ENCODE measurements at regions not wholly inside any gene's neighbourhood (a gene's known extent, or its start where the extent isn't known, plus 50 kb on each side); places are given as distances from the start of the nearest gene placed in this dataset.
A peak's percentile ranks its signal among the peaks of the same experiment; 100 is the strongest.
"Not testable (repeated sequence)": the region's sequence is repeated elsewhere in the genome, so short reads cannot be mapped to it uniquely, and the experiment has no call there.

- DNase-seq, result no peak
- H3K4me1 Mint-ChIP-seq, result no peaks in the 10 kb centered on the region
- ChIA-PET POLR2A (ENCODE audit: partially characterized antibody) (interaction anchor here (0.6 to 1.0 kb wide), 2 partner anchors 11 to 35 kb away, joined by 3 to 4 read pairs; no protein-coding TSS in a partner anchor), CTCF (ENCODE audit: partially characterized antibody) (interaction anchor here (1.0 to 1.3 kb wide), 2 partner anchors 10 to 21 kb away, joined by 5 read pairs; no protein-coding TSS in a partner anchor)
- no peaks in the 10 kb centered on the region for H3K36me3 ChIP-seq (ENCODE audit: insufficient read depth, low read length)
- no peaks in the 10 kb centered on the region for H3K27me3 ChIP-seq (ENCODE audit: insufficient read depth, low read length)
- H3K27ac Mint-ChIP-seq, result peak overlapping the region in 1 of 7 donors; percentile 32
- no peaks in the 10 kb centered on the region for H3K36me3 Mint-ChIP-seq
- H3K27ac ChIP-seq (ENCODE audit: low read depth, low read length), result no peak overlapping the region
- no peak overlapping the region for H3K4me3 ChIP-seq (ENCODE audit: low read length in 2 of 2)
- H3K9me3 ChIP-seq (ENCODE audit: control insufficient read depth in 1 of 2, low read length in 2 of 2), result no peaks in the 10 kb centered on the region
- no peaks in the 10 kb centered on the region for H3K9me3 Mint-ChIP-seq
- H3K4me3 Mint-ChIP-seq, result no peak overlapping the region
- H3K27me3 Mint-ChIP-seq, result no peaks in the 10 kb centered on the region
- intact Hi-C loops (cut with micrococcal nuclease), result no loop called here
- H3K4me1 ChIP-seq (ENCODE audit: insufficient read depth, low read length), result no peaks in the 10 kb centered on the region
These were observed 77.7 kb upstream of the ZNF217 start for GRCh38 chr20:53671370-53671769.

DNA sequence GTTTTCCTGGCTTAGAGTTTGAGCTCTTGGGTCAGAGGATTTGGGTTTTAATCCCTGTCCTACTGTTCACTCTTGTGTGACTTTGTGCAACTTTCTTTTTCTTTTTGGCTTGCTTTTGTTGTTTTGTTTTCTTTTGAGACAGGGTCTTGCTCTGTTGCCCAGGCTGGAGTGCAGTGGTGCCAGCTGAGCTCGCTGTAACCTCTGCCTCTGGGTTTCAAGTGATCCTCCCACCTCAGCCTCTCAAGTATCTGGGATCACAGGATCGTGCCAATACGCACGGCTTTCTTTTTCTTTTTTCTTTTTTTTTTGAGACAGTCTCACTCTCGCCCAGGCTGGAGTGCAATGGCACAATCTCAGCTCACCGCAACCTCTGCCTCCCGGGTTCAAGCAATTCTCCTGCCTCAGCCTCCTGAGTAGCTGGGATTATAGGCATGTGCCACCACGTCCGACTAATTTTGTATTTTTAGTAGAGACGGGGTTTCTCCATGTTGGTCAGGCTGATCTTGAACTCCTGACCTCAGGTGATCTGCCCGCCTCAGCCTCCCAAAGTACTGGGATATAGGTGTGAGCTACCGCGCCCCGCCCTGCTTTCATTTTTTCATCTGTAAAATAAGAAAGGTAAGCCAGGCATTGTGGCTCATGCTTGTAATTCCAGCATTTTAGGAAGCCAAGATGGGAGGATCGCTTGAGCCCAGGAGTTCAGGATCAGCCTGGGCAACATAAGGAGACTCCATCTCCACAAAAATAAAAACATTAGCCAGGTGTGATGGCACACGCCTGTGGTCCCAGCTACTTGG is 76.1 kb upstream of the ZNF217 start:
- ChIA-PET CTCF (ENCODE audit: partially characterized antibody) (interaction anchor here (0.7 to 1.0 kb wide), 3 partner anchors 8 to 27 kb away, joined by 3 read pairs; no protein-coding TSS in a partner anchor), POLR2A (ENCODE audit: partially characterized antibody) (interaction anchor here (1.2 to 1.5 kb wide), 2 partner anchors 60 to 90 kb away, joined by 4 read pairs; no protein-coding TSS in a partner anchor)
- H3K27ac Mint-ChIP-seq; intact Hi-C loops (cut with micrococcal nuclease); H3K4me1 ChIP-seq (ENCODE audit: insufficient read depth, low read length); H3K9me3 ChIP-seq (ENCODE audit: control insufficient read depth in 1 of 2, low read length in 2 of 2); H3K4me3 ChIP-seq (ENCODE audit: low read length in 2 of 2); H3K27ac ChIP-seq (ENCODE audit: low read depth, low read length); H3K27me3 ChIP-seq (ENCODE audit: insufficient read depth, low read length); H3K4me1 Mint-ChIP-seq; H3K27me3 Mint-ChIP-seq; H3K4me3 Mint-ChIP-seq; DNase-seq; H3K36me3 Mint-ChIP-seq; H3K36me3 ChIP-seq (ENCODE audit: insufficient read depth, low read length); H3K9me3 Mint-ChIP-seq: not testable (repeated sequence)

- POLR2A ChIA-PET (ENCODE audit: partially characterized antibody), result interaction anchor here (1.5 kb wide), 1 partner anchor 89 kb away, joined by 4 read pairs; no protein-coding TSS in a partner anchor
These were observed 75.4 kb upstream of the ZNF217 start for GRCh38 chr20:53668992-53669391.

DNA sequence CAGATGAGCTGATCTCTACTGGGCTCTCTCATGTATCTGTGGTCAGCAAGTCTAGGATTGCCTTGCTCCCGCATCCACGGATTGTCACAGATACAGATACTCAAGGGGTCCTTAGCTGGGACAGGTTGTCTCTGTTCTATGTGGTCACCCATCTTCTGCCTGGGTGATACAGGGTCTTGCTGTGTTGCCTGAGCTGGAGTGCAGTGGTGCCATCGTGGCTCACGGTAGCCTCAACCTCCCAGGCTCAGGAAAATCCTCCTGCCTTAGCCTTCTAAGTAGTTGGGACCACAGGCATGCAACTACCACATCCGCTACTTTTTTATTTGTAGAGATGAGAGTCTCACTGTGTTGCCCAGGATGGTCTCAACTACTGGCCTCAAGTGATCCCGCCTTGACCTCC is 72.5 kb upstream of the ZNF217 start:
- ChIA-PET POLR2A (ENCODE audit: partially characterized antibody) (interaction anchor here (0.9 to 1.6 kb wide), 3 partner anchors 16 to 87 kb away, joined by 3 to 4 read pairs (median 4); no protein-coding TSS in a partner anchor), CTCF (ENCODE audit: partially characterized antibody) (interaction anchor here (0.7 kb wide), 1 partner anchor 16 kb away, joined by 3 read pairs; no protein-coding TSS in a partner anchor)
- DNase-seq, result no peak

More at GRCh38 chr20:53668992-53669391, 75.4 kb upstream of the ZNF217 start:
- Mint-ChIP-seq H3K27ac (peak overlapping the region in 2 of 7 donors; percentile 18 to 29), H3K4me3 (no peak overlapping the region), H3K27me3 (no peaks in the 10 kb centered on the region), H3K9me3 (no peaks in the 10 kb centered on the region), H3K36me3 (no peaks in the 10 kb centered on the region), H3K4me1 (peaks cover 0 to 4% (median 3%) of the 10 kb centered on the region in 4 donors)
- Histone ChIP-seq H3K27me3 (ENCODE audit: insufficient read depth, low read length) (no peaks in the 10 kb centered on the region), H3K36me3 (ENCODE audit: insufficient read depth, low read length) (no peaks in the 10 kb centered on the region), H3K27ac (ENCODE audit: low read depth, low read length) (no peak overlapping the region), H3K4me1 (ENCODE audit: insufficient read depth, low read length) (no peaks in the 10 kb centered on the region), H3K4me3 (ENCODE audit: low read length in 2 of 2) (no peak overlapping the region), H3K9me3 (ENCODE audit: control insufficient read depth in 1 of 2, low read length in 2 of 2) (no peaks in the 10 kb centered on the region)
- no peak for DNase-seq
- intact Hi-C loops (cut with micrococcal nuclease), result no loop called here
- CTCF ChIA-PET (ENCODE audit: partially characterized antibody), result interaction anchor here (0.7 to 1.0 kb wide), 4 partner anchors 8 to 63 kb away, joined by 3 read pairs; no protein-coding TSS in a partner anchor

DNA sequence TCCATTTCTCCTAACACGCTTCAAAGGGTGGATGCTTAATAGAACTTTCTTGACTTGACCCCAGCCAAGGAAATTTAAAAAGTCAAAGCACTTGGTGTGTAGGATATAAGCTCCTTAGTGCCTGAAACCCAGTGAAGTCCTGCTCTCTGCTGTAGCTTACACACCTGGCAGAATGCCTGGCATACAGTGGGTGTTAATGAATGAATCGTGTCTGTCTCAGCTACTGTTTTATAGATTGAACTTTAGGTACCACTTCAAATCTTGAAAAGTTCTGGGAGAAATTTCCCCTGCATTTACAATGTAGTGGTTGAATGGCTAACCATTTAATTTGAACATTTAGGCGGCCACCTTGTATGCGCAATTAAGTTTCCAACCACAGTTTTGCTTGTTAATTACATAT is 70.5 kb upstream of the ZNF217 start:
- POLR2A ChIA-PET (ENCODE audit: partially characterized antibody), result interaction anchor here (0.9 to 1.5 kb wide), 2 partner anchors 17 to 70 kb away, joined by 3 to 4 read pairs; no protein-coding TSS in a partner anchor

More for the DNA sequence above, 72.5 kb upstream of the ZNF217 start:
- H3K36me3 ChIP-seq (ENCODE audit: insufficient read depth, low read length), result no peaks in the 10 kb centered on the region
- no peak overlapping the region for H3K27ac ChIP-seq (ENCODE audit: low read depth, low read length)
- intact Hi-C loops (cut with micrococcal nuclease), result no loop called here
- Mint-ChIP-seq H3K4me1 (peaks cover 10 to 21% (median 16%) of the 10 kb centered on the region in 4 donors), H3K36me3 (no peaks in the 10 kb centered on the region), H3K27me3 (no peaks in the 10 kb centered on the region), H3K27ac (no peak overlapping the region), H3K4me3 (no peak overlapping the region), H3K9me3 (no peaks in the 10 kb centered on the region)
- H3K4me1 ChIP-seq (ENCODE audit: insufficient read depth, low read length), result peaks cover 13% of the 10 kb centered on the region
- no peak overlapping the region for H3K4me3 ChIP-seq (ENCODE audit: low read length in 2 of 2)
- no peaks in the 10 kb centered on the region for H3K27me3 ChIP-seq (ENCODE audit: insufficient read depth, low read length)
- no peaks in the 10 kb centered on the region for H3K9me3 ChIP-seq (ENCODE audit: control insufficient read depth in 1 of 2, low read length in 2 of 2)

DNA sequence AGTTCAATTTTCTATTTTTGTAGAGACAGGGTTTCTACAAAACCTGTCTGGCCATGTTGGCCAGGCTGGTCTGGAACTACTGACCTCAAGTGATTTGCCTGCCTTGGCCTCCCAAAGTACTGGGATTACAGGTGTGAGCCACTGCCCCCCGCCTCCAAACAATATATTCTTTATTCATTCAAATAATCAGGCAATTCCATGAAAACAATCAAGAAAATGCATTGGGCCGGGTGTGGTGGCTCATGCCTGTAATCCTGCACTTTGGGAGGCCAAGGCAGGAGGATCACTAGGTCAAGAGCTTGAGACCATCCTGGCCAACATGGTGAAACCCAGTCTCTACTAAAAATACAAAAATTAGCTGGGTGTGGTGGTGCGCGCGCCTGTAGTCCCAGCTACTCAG is 69.9 kb upstream of the ZNF217 start:
- H3K4me3 Mint-ChIP-seq; H3K9me3 ChIP-seq (ENCODE audit: control insufficient read depth in 1 of 2, low read length in 2 of 2); DNase-seq; H3K27ac ChIP-seq (ENCODE audit: low read depth, low read length); H3K9me3 Mint-ChIP-seq; H3K4me3 ChIP-seq (ENCODE audit: low read length in 2 of 2); H3K36me3 ChIP-seq (ENCODE audit: insufficient read depth, low read length); H3K27me3 Mint-ChIP-seq; H3K27me3 ChIP-seq (ENCODE audit: insufficient read depth, low read length); H3K36me3 Mint-ChIP-seq; H3K27ac Mint-ChIP-seq: not testable (repeated sequence)
- peaks cover 19 to 39% (median 27%) of the 10 kb centered on the region in 4 donors for H3K4me1 Mint-ChIP-seq
- ChIA-PET POLR2A (ENCODE audit: partially characterized antibody) (interaction anchor here (1.5 kb wide), 1 partner anchor 69 kb away, joined by 4 read pairs; no protein-coding TSS in a partner anchor), CTCF (ENCODE audit: partially characterized antibody) (interaction anchor here (0.7 to 1.1 kb wide), 2 partner anchors 11 to 64 kb away, joined by 3 to 4 read pairs; no protein-coding TSS in a partner anchor)
- H3K4me1 ChIP-seq (ENCODE audit: insufficient read depth, low read length), result peaks cover 23% of the 10 kb centered on the region
- intact Hi-C loops (cut with micrococcal nuclease), result loop anchor here (5.0 kb wide), 3 partner anchors 44 to 204 kb away; no protein-coding TSS in a partner anchor

More for the DNA sequence above, 70.5 kb upstream of the ZNF217 start:
- Mint-ChIP-seq H3K27me3 (no peaks in the 10 kb centered on the region), H3K9me3 (no peaks in the 10 kb centered on the region), H3K4me1 (peaks cover 19 to 38% (median 26%) of the 10 kb centered on the region in 4 donors), H3K36me3 (no peaks in the 10 kb centered on the region), H3K4me3 (peak overlapping the region in 1 of 8 donors; percentile 57), H3K27ac (peak overlapping the region in 4 of 7 donors; percentile 53 to 78 (median 66))
- peaks cover 23% of the 10 kb centered on the region for H3K4me1 ChIP-seq (ENCODE audit: insufficient read depth, low read length)
- no peak overlapping the region for H3K27ac ChIP-seq (ENCODE audit: low read depth, low read length)
- DNase-seq, result no peak
- H3K9me3 ChIP-seq (ENCODE audit: control insufficient read depth in 1 of 2, low read length in 2 of 2), result no peaks in the 10 kb centered on the region
- H3K27me3 ChIP-seq (ENCODE audit: insufficient read depth, low read length), result no peaks in the 10 kb centered on the region
- no peaks in the 10 kb centered on the region for H3K36me3 ChIP-seq (ENCODE audit: insufficient read depth, low read length)
- intact Hi-C loops (cut with micrococcal nuclease), result loop anchor here (5.0 kb wide), 3 partner anchors 43 to 203 kb away; no protein-coding TSS in a partner anchor
- H3K4me3 ChIP-seq (ENCODE audit: low read length in 2 of 2), result no peak overlapping the region
- CTCF ChIA-PET (ENCODE audit: partially characterized antibody), result interaction anchor here (0.7 to 1.1 kb wide), 2 partner anchors 11 to 65 kb away, joined by 3 to 4 read pairs; no protein-coding TSS in a partner anchor

- Histone ChIP-seq H3K4me3 (ENCODE audit: low read length in 2 of 2) (no peak overlapping the region), H3K36me3 (ENCODE audit: insufficient read depth, low read length) (no peaks in the 10 kb centered on the region), H3K9me3 (ENCODE audit: control insufficient read depth in 1 of 2, low read length in 2 of 2) (no peaks in the 10 kb centered on the region), H3K27ac (ENCODE audit: low read depth, low read length) (no peak overlapping the region), H3K27me3 (ENCODE audit: insufficient read depth, low read length) (no peaks in the 10 kb centered on the region), H3K4me1 (ENCODE audit: insufficient read depth, low read length) (peaks cover 26% of the 10 kb centered on the region)
- H3K27ac Mint-ChIP-seq, result peak overlapping the region in 4 of 7 donors; percentile 31 to 75 (median 49)
- POLR2A ChIA-PET (ENCODE audit: partially characterized antibody), result interaction anchor here (0.7 to 4.7 kb wide), 4 partner anchors 20 to 69 kb away, joined by 3 to 47 read pairs (median 12); partner anchors contain the start of gene ZNF217
- CTCF ChIA-PET (ENCODE audit: partially characterized antibody), result interaction anchor here (0.7 to 1.1 kb wide), 2 partner anchors 80 to 210 kb away, joined by 3 to 4 read pairs; no protein-coding TSS in a partner anchor
- H3K4me3 Mint-ChIP-seq, result no peak overlapping the region
- DNase-seq, result no peak
- intact Hi-C loops (cut with micrococcal nuclease), result loop anchor here (5.0 kb wide), 3 partner anchors 45 to 205 kb away; no protein-coding TSS in a partner anchor
- peaks cover 25 to 48% (median 33%) of the 10 kb centered on the region in 4 donors for H3K4me1 Mint-ChIP-seq
- no peaks in the 10 kb centered on the region for H3K9me3 Mint-ChIP-seq
- no peaks in the 10 kb centered on the region for H3K36me3 Mint-ChIP-seq
- H3K27me3 Mint-ChIP-seq, result no peaks in the 10 kb centered on the region
These were observed 69.0 kb upstream of the ZNF217 start for GRCh38 chr20:53662595-53662994.
